ENCODE measurements at regions not wholly inside any gene's neighbourhood (a gene's known extent, or its start where the extent isn't known, plus 50 kb on each side); places are given as distances from the start of the nearest gene placed in this dataset.

DNA sequence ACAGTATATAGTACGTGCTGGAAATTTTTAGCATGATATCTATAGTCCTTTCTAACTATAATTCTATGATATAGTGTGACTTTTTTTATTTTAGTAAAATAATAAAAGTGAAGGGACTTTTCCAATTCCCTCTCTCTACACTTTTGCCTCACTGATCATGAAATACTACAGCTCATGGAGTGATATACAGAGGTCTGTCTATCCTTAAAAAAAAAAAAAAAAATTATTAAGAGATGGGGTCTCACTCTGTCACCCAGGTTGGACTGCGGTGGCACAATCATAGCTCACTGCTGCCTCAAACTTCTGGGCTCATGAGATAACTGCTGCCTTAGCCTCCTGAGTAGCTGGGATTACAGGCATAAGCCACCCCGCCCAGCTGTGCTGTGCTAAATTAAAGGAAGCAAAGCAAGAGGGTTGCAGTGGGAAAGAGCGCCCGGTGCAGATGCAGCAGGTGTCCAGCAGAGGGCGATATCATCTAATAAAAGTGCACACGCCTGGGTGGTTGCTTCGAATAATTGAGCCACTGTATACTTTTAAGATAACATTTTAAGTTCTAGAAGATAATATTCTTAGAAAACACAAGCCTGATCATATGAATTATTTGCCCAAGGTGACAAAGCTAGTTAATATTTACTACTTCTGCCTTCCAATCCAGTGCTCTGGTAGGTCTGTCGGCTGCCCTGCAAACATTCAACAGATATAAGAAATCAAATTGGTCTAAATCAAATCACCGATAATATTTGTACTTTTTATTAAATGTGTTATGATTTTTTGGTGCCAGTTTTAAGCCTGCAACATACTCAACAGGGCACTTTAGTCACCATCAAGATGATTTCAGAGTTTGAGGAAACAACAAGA is 94.9 kb upstream of the NT5E start:
- no peak overlapping the region for H3K4me3 Mint-ChIP-seq
- no peaks in the 10 kb centered on the region for H3K4me1 Mint-ChIP-seq
- TF ChIP-seq, protein P1, sequence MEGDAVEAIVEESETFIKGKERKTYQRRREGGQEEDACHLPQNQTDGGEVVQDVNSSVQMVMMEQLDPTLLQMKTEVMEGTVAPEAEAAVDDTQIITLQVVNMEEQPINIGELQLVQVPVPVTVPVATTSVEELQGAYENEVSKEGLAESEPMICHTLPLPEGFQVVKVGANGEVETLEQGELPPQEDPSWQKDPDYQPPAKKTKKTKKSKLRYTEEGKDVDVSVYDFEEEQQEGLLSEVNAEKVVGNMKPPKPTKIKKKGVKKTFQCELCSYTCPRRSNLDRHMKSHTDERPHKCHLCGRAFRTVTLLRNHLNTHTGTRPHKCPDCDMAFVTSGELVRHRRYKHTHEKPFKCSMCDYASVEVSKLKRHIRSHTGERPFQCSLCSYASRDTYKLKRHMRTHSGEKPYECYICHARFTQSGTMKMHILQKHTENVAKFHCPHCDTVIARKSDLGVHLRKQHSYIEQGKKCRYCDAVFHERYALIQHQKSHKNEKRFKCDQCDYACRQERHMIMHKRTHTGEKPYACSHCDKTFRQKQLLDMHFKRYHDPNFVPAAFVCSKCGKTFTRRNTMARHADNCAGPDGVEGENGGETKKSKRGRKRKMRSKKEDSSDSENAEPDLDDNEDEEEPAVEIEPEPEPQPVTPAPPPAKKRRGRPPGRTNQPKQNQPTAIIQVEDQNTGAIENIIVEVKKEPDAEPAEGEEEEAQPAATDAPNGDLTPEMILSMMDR (IDR thresholded peaks at IDR 0.05; ENCODE audit: unreplicated experiment in 3 of 3) = peak; percentile 96 to 98 (median 98)
- no peak overlapping the region for H3K27ac Mint-ChIP-seq
- peaks cover 4% of the 10 kb centered on the region for H3K27me3 Mint-ChIP-seq (ENCODE audit: low read depth)
- no peaks in the 10 kb centered on the region for H3K9me3 Mint-ChIP-seq
- H3K36me3 Mint-ChIP-seq (ENCODE audit: low read depth) = no peaks in the 10 kb centered on the region

DNA sequence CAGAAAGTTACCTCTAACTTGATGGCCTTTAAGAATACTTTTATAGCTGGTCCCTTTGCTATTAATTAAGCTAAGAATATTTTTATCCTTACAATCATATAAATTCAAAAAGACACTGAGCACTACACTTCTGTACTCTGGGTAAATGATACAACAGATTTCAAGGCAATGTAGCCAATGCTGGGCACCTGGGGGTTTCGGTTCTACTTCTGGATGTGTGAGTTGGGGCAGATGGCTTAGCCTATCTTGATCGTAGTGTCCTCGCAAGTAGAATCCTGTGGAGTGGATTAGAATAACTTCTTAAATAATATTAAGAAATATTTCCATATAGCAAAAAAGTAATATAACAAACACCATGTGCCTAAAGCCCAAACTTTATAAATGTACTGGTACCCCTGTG is 96.9 kb upstream of the NT5E start:
- Mint-ChIP-seq H3K4me1 (no peaks in the 10 kb centered on the region), H3K36me3 (ENCODE audit: low read depth) (no peaks in the 10 kb centered on the region), H3K27ac (no peak overlapping the region), H3K4me3 (no peak overlapping the region), H3K27me3 (ENCODE audit: low read depth) (no peaks in the 10 kb centered on the region), H3K9me3 (no peaks in the 10 kb centered on the region)
- TF ChIP-seq, protein P1 (IDR thresholded peaks at IDR 0.05; ENCODE audit: unreplicated experiment in 3 of 3) = no peak

DNA sequence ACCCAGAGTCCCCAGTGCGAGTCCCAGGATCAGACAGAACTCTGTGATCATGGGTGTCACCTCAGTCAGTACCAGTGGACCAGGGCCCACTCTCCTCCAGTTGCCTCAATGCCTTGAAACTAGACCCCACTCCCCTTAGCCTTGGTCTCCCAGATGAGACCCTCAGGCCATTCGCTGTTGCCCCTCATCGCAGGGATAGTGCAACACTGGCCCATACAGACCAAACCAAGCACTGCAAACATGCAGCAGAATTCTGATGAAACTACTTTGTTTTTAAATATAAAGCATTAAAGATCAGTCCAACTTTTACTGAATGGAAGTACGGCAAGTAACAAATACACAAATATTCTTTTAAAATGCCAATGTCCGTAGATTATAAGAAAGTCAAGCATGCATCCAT is 101.2 kb upstream of the NT5E start:
- peaks cover 4% of the 10 kb centered on the region for H3K27me3 Mint-ChIP-seq (ENCODE audit: low read depth)
- H3K36me3 Mint-ChIP-seq (ENCODE audit: low read depth) = no peaks in the 10 kb centered on the region
- H3K4me3 Mint-ChIP-seq = no peak overlapping the region
- H3K27ac Mint-ChIP-seq = no peak overlapping the region
- H3K9me3 Mint-ChIP-seq = no peaks in the 10 kb centered on the region
- H3K4me1 Mint-ChIP-seq = no peaks in the 10 kb centered on the region
- TF ChIP-seq, protein P1 (IDR thresholded peaks at IDR 0.05; ENCODE audit: unreplicated experiment in 3 of 3) = no peak

DNA sequence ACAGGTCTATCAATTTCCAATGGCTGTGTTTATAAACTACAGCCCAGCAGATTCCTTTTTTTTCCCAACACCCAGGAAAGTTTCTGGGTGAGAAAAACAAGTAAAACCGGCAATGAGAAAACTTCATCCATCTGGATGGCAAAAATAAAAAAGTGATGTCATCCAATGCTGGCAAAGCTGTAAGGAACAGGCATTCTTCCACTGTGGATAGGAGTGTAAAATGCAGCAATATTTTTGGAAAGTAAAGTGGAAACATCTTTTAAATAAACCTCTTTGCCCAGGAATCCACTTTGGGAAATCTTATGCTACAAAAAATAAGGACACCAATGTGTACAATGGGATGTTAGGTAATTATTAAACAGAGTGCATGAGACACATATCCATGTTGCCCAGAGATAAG is 102.1 kb upstream of the NT5E start:
- Mint-ChIP-seq H3K4me3 (no peak overlapping the region), H3K4me1 (no peaks in the 10 kb centered on the region), H3K27ac (no peak overlapping the region), H3K36me3 (ENCODE audit: low read depth) (no peaks in the 10 kb centered on the region), H3K9me3 (no peaks in the 10 kb centered on the region), H3K27me3 (ENCODE audit: low read depth) (peaks cover 4% of the 10 kb centered on the region)
- TF ChIP-seq, protein P1 (IDR thresholded peaks at IDR 0.05; ENCODE audit: unreplicated experiment in 3 of 3) = no peak

DNA sequence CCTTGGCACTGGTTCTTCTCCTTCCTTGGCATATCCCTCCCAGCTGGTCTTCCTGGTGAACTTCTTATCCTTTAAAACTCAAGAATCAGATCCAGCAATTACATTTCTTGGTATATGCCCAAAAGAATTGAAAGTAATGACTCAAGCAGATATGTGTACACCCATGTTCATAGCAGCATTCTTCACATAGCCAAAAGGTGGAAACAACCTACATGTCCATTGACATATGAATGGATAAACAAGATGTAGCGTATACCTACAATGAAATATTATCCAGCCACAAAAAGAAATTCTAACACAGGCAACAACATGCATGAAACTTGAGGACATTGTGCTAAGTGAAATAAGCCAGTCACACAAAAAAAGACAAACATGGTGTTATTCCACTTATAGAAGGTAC is 103.7 kb upstream of the NT5E start:
- no peak overlapping the region for H3K4me3 Mint-ChIP-seq
- no peak overlapping the region for H3K27ac Mint-ChIP-seq
- H3K4me1 Mint-ChIP-seq = no peaks in the 10 kb centered on the region
- H3K36me3 Mint-ChIP-seq (ENCODE audit: low read depth) = no peaks in the 10 kb centered on the region
- H3K27me3 Mint-ChIP-seq (ENCODE audit: low read depth) = peaks cover 7% of the 10 kb centered on the region
- TF ChIP-seq, protein P1 (IDR thresholded peaks at IDR 0.05; ENCODE audit: unreplicated experiment in 3 of 3) = no peak
- H3K9me3 Mint-ChIP-seq = no peaks in the 10 kb centered on the region

DNA sequence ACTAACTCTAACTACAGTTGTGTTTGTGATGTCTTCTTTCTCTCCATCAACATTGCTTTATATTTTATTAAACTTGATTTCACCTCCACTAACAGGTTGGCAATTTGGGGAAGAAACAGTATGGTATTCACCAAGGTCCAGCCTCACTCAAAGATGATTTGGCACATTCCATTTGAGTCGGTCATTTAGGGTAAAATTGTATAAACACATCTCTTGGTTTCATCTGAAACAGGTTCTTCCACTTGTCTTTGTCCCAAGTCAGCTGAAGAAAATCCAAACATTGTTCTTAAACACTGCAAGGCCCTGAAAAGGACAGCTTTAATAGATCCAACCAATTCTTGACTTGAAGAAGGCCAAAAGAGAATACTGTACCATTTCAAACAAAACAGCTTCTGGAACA is 104.9 kb upstream of the NT5E start:
- Mint-ChIP-seq H3K27me3 (ENCODE audit: low read depth) (peaks cover 11% of the 10 kb centered on the region), H3K36me3 (ENCODE audit: low read depth) (no peaks in the 10 kb centered on the region), H3K4me1 (no peaks in the 10 kb centered on the region), H3K27ac (no peak overlapping the region), H3K9me3 (no peaks in the 10 kb centered on the region), H3K4me3 (no peak overlapping the region)
- TF ChIP-seq, protein P1 (IDR thresholded peaks at IDR 0.05; ENCODE audit: unreplicated experiment in 3 of 3) = no peak

All from nephron (organoid).